Gastrocnemius medialis (tissue), 4 donors: ENCODE measurements at regions not wholly inside any gene's neighbourhood (a gene's known extent, or its start where the extent isn't known, plus 50 kb on each side); places are given as distances from the start of the nearest gene placed in this dataset.

Source experiments
- CTCF ChIP-seq, 5 experiments: fragments of 450-650 bp in 3 of 5; fragments of 200-600 bp in 2 of 5; sonication (generic) in 2 of 5; IDR thresholded peaks in 4 of 5; conservative IDR thresholded peaks in 1 of 5; 1 replicate in 4 of 5; 2 replicates in 1 of 5; pipeline ENCODE4 v1.5.1; 2016 to 2019; ENCODE audit warnings: antibody characterized with exemption in 5 of 5, mild to moderate bottlenecking in 3 of 5, moderate library complexity in 3 of 5
- POLR2A ChIP-seq, 2 donors: fragments of 450-650 bp; IDR thresholded peaks; one replicate each; pipeline ENCODE4 v1.6.1; 2017; ENCODE audit warnings: antibody characterized with exemption in 2 of 2, mild to moderate bottlenecking in 2 of 2, moderate library complexity in 2 of 2

DNA sequence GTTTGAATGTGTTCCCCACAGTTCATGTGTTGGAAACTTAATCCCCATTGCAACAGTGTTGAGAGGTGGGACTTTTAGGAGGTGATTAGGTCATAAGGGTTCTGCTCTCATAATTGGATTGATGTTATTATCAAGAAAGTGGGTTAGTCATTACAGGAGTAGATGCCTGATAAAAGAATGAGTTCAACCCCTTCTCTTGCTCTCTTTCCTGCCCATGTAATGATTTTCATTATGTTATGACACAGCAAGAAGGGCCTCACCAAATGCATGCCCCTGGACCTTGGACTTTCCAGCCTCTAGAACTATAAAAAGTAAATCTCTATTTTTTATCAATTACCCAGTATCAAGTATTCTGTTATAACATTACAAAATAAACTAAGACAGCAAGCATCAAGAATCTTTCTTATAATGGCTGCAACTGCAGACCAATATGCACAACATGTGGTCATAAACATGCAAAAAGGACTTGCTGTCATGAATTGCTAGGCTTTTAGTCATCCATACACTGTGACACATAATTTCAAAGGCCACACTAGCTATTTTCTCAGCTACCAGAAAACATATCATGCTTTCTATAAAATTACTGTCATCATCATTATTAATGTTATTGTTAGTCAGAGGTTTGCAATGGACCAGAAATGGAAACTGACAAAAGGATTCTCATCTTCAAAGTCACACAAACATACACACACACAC, 99.9 kb upstream of the GUCY1A2 start:
- TF ChIP-seq CTCF (IDR thresholded peaks at IDR 0.05 in 4 of 5, conservative IDR thresholded peaks at IDR 0.05 in 1 of 5), result no peak
- no peak for TF ChIP-seq POLR2A (IDR thresholded peaks at IDR 0.05)
